ENCODE measurements at regions not wholly inside any gene's neighbourhood (a gene's known extent, or its start where the extent isn't known, plus 50 kb on each side); places are given as distances from the start of the nearest gene placed in this dataset.

DNA sequence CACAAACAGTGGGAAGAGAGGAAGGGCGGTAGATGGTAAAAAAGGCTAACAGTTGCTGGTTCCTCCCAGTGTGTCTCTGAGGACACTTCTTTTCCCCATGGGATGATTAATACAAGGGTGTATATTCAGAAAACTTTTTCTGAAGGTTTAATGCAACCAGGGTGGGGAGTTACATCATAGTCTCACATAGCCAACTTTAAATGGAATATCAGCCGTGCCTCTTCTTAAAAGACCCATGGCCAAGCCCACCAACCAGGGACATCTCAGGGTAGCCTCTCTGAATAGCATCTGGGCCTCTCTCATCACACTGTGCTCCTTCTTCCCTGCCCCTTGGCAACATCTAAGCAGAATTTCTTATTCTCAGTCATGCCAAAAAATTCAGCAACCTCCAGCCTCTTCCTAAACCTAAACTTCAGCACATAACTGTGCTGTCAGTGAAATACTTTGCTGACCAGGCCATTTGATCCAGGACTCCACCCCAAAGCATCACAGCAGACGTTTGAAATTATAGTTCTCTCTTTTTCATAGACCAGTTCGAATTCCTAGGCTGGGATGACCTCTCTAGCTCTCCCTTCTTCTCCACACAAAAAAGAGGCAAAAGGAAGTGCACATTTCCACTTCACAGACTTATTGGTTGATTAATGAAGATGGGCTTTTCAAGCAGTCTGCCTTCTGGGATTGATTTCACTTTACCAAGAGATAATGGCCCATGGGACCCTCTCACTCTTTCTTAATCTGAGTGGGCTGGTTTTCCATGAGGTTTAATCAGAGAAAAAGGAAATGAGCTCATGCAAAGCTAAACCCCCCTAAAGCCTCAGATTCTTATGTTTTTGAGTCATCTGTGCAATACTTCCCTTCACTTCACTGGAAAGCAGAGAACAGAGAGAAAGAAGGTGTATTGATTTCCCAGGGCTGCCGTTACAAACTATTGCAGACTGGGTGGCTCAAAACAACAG is 85.1 kb upstream of the RAI14 start:
- Mint-ChIP-seq H3K27ac (no peak overlapping the region), H3K27me3 (peaks cover 2% of the 10 kb centered on the region), H3K36me3 (ENCODE audit: low read depth) (no peaks in the 10 kb centered on the region), H3K9me3 (no peaks in the 10 kb centered on the region), H3K4me3 (no peak overlapping the region), H3K4me1 (ENCODE audit: low read depth) (peaks cover 6% of the 10 kb centered on the region)
- DNase-seq (no peak), ATAC-seq (peak; percentile 34)
- TF ChIP-seq, protein P1, sequence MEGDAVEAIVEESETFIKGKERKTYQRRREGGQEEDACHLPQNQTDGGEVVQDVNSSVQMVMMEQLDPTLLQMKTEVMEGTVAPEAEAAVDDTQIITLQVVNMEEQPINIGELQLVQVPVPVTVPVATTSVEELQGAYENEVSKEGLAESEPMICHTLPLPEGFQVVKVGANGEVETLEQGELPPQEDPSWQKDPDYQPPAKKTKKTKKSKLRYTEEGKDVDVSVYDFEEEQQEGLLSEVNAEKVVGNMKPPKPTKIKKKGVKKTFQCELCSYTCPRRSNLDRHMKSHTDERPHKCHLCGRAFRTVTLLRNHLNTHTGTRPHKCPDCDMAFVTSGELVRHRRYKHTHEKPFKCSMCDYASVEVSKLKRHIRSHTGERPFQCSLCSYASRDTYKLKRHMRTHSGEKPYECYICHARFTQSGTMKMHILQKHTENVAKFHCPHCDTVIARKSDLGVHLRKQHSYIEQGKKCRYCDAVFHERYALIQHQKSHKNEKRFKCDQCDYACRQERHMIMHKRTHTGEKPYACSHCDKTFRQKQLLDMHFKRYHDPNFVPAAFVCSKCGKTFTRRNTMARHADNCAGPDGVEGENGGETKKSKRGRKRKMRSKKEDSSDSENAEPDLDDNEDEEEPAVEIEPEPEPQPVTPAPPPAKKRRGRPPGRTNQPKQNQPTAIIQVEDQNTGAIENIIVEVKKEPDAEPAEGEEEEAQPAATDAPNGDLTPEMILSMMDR (IDR thresholded peaks at IDR 0.05) = no peak
- ChIA-PET CTCF (no interaction called here), POLR2A (no interaction called here)
- intact Hi-C loops (cut with micrococcal nuclease) = no loop called here

DNA sequence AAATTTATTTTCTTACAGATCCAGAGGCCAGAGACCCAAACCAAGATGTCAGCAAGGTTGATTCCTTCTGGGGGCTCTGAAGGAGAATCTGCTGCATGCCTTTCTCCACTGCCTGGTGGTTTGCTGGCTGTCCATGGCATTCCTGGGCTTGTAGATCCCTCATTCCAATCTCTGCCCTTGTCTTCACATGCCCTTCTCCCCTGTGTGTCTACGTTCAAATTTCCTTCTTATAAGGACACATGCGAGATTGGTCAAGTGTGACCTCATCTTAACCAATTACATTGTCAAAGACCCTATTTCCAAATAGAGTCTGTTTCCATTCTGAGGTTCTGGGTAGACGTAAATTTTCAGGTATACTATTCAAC is 84.5 kb upstream of the RAI14 start:
- ChIA-PET CTCF (no interaction called here), POLR2A (no interaction called here)
- no peak for DNase-seq
- Mint-ChIP-seq H3K27me3 (peaks cover 4% of the 10 kb centered on the region), H3K4me3 (no peak overlapping the region), H3K9me3 (no peaks in the 10 kb centered on the region), H3K27ac (no peak overlapping the region), H3K36me3 (ENCODE audit: low read depth) (no peaks in the 10 kb centered on the region), H3K4me1 (ENCODE audit: low read depth) (peaks cover 6% of the 10 kb centered on the region)
- ATAC-seq = no peak
- TF ChIP-seq, protein P1 (IDR thresholded peaks at IDR 0.05) = no peak
- intact Hi-C loops (cut with micrococcal nuclease) = no loop called here

DNA sequence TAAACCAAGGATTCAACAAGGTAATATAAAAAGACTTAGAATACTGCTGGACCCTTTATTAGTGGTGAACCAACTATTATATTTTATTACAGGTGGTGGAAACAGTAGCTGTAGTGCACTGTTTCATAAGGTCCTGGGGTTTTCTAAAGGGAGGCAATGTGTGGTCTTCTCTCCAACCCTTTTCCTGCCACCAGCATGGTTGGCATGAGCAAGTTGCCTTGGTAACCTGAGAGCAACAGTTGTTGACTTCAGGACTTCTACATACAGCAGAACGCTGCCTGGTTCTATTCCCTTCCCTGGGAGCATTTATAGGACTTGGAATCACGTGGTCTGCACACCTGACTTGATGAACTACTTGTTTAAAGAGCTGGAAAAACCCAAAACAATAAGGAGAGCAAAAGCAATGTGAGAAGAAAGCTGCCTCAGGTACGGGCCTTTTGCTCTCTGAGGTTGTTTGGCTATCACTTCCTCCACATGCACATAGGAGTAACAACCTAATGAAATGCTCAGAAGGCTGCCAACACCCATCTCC is 81.1 kb upstream of the RAI14 start:
- Mint-ChIP-seq H3K36me3 (ENCODE audit: low read depth) (no peaks in the 10 kb centered on the region), H3K27me3 (peaks cover 4% of the 10 kb centered on the region), H3K9me3 (peaks cover 2% of the 10 kb centered on the region), H3K4me3 (no peak overlapping the region), H3K4me1 (ENCODE audit: low read depth) (peaks cover 6% of the 10 kb centered on the region), H3K27ac (no peak overlapping the region)
- ATAC-seq (no peak), DNase-seq (no peak)
- TF ChIP-seq, protein P1 (IDR thresholded peaks at IDR 0.05) = no peak
- CTCF ChIA-PET = interaction anchor here (1.5 kb wide), 1 partner anchor 28 kb away, joined by 3 read pairs; no protein-coding TSS in a partner anchor
- POLR2A ChIA-PET = no interaction called here
- intact Hi-C loops (cut with micrococcal nuclease) = no loop called here

DNA sequence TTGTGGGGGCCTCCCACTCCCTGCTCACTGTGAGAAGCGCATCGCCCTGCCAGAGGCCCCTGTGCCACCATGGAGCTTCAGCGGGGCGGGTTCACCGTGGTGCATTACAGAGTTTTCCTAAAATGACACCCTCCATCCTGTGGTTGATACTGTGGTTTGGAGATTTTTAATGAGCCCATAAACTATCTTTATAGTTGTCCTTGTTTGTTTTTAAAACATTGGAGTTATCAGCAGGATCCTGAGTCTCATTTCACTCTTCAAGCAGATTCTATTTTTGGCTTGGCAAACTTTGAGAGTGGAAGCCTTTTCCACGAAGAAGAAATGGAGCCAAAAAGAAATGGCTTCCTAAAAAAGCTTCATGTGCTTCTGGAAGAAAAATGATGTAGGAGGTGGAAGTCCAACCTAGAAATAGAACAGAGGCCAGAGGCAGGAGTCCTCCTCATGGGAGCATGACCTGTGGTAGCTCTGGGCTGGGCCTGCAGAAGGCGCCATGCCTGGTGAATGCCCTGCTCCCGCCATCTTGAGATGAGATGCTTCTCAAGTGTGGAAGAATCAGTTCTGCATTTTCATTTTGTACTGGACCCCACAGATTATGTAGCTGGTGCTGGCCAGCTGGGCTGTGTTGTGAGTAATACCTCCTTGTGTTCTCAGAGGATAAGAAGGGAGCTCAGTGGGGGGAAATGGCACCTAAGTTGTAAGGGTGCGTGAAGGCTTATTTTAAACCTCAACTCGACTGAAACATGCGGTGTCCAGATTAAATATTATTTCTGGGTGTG is 79.0 kb upstream of the RAI14 start:
- Mint-ChIP-seq H3K27ac (no peak overlapping the region), H3K4me1 (ENCODE audit: low read depth) (no peaks in the 10 kb centered on the region), H3K4me3 (no peak overlapping the region), H3K27me3 (peaks cover 10% of the 10 kb centered on the region), H3K36me3 (ENCODE audit: low read depth) (no peaks in the 10 kb centered on the region), H3K9me3 (peaks cover 2% of the 10 kb centered on the region)
- no peak for DNase-seq
- intact Hi-C loops (cut with micrococcal nuclease) = no loop called here
- ChIA-PET POLR2A (no interaction called here), CTCF (no interaction called here)
- no peak for ATAC-seq
- TF ChIP-seq, protein P1 (IDR thresholded peaks at IDR 0.05) = no peak

DNA sequence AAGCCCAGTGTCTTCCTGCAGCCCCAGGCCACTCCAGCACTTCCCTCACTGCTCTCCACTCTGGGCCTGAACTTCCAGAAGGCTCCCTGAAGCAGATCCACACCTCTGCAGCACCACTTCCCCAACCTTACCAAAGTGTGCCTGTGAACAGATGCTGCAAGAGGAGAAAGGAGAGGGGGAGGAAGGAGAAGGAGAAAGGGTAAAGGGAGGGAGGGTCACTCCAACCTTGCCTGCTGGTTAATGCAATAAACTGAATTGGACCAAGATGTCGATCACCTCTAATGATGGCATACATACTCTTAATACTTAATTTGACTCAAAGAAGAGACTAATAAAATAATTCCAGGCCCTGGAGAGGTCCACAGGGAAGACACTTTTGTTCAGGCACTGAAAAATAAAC is 77.2 kb upstream of the RAI14 start:
- no peak for DNase-seq
- ATAC-seq = no peak
- ChIA-PET POLR2A (no interaction called here), CTCF (no interaction called here)
- peaks cover 2% of the 10 kb centered on the region for H3K9me3 Mint-ChIP-seq
- H3K36me3 Mint-ChIP-seq (ENCODE audit: low read depth) = no peaks in the 10 kb centered on the region
- H3K27me3 Mint-ChIP-seq = peaks cover 13% of the 10 kb centered on the region
- H3K27ac Mint-ChIP-seq = no peak overlapping the region
- intact Hi-C loops (cut with micrococcal nuclease) = no loop called here
- H3K4me1 Mint-ChIP-seq (ENCODE audit: low read depth) = no peaks in the 10 kb centered on the region
- TF ChIP-seq, protein P1 (IDR thresholded peaks at IDR 0.05) = no peak
- H3K4me3 Mint-ChIP-seq = no peak overlapping the region

Data from activated CD8-positive, alpha-beta T cell treated with anti-CD3 and anti-CD28 coated beads for 36 hours (primary cell).